Stimulated activated CD4-positive, alpha-beta T cell treated with anti-CD3 and anti-CD28 coated beads, Interleukin-4, amount 100 ng/mL, for 1 hour (primary cell): ENCODE measurements at regions not wholly inside any gene's neighbourhood (a gene's known extent, or its start where the extent isn't known, plus 50 kb on each side); places are given as distances from the start of the nearest gene placed in this dataset.
"Not testable (repeated sequence)": the region's sequence is repeated elsewhere in the genome, so short reads cannot be mapped to it uniquely, and the experiment has no call there.

Source experiments
- DNase-seq: peaks from one replicate; pipeline ENCODE4 v3.0.0-alpha.2; 2020

DNA sequence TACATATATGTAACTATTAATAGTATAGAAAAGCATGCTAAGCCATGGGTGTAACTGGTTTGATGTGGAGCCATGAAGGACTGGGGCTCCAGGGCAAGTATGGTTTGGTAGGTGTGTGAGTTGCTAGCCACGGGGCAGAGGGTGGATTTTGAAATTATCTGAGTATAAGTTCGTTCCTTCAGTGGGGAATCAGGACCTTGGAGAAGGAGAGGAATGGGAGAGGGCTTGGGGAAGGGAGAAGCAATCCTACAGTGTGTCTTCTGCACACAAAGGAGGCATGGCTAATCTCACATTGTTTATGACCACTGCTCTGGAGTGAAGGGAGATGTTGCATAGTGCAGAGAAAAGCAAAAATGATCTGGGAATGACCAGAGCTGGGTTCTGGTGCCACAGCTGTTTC, 127.8 kb upstream of the CADM1 start:
- DNase-seq, result no peak

DNA sequence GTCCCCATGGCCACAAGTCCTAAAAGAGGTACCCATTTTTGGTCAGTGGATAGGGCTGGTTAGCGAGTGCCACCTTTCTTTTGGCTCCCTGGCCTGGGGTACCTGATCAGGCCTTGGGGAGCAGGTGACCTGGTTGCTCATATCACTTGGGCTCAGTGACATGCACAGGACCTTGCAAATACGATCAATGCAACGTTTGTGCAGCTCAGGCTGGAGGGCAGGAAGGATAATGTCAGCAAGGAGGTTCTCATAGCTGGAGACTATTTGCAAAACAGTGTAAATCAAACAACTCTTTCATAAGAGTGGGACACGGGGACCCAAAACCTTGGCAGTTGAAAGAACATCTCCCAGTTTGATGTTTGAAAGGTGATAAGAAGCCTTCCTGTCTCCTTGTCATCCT, 127.4 kb upstream of the CADM1 start:
- no peak for DNase-seq

GRCh38 chr11:115630214-115630613, 126.0 kb upstream of the CADM1 start:
- DNase-seq, result no peak

- no peak for DNase-seq
Measured at GRCh38 chr11:115629456-115630015, 125.3 kb upstream of the CADM1 start.

DNA sequence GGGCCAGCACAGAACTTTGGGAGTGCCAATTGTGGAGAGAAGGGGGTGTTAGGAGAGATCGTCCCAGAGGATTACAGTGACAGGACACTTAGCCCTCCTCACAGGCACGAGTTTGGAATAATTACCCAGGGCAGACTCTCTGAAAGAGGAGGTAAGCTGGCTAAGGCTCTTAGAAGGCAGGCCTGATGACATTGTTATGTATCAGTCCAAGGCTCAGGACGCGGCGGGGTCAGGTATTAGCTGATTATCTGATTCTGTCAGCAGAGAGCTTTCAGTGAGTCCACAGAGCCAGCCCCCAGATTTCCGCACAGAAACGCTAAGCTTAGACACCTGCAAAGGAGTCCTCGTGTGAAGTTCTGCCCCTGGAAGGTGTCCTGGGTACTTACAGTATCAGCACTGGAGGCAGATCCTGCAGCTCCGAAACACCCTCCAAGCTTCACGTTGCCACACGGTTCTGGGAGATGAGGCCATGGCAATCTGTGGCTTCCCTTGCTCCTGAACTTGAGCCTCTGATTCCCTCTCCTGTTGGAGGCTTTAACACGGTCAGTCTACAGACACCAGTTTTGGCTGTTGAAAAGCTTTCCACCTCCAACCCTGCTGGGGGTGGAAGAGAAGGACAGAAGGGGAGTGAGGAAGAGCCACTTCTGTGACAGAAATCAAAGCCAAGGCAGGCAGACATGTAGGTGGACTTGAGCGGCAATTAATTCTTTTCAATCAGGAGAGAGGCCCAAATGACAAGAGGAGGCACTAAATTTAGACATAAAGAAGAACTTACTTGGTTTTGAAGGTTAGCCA, 123.6 kb upstream of the CADM1 start:
- no peak for DNase-seq

GRCh38 chr11:115627071-115627470, 122.9 kb upstream of the CADM1 start:
- no peak for DNase-seq

DNA sequence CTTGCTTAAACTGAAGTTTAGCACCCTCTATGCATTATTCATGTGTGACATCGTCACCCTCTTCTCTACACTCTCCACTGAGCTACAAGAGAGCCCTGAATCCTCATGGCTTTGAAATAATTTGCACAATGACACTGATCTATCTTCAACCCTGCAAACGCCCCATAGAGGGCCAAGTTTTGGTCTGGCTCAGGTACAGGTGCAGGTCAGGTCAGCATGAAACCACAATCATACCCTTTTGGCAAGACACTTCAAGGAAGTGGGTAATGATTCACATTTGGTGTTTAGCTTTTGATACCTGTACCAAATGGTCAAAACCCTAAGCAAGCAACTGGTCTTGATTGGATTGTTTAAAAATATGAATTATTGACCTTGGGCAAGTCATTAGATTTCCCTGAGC, 122.2 kb upstream of the CADM1 start:
- DNase-seq, result no peak

- DNase-seq, result no peak
Measured at GRCh38 chr11:115625502-115625901, 121.3 kb upstream of the CADM1 start.

- DNase-seq, result no peak
Measured at GRCh38 chr11:115624065-115624464, 119.8 kb upstream of the CADM1 start.

DNA sequence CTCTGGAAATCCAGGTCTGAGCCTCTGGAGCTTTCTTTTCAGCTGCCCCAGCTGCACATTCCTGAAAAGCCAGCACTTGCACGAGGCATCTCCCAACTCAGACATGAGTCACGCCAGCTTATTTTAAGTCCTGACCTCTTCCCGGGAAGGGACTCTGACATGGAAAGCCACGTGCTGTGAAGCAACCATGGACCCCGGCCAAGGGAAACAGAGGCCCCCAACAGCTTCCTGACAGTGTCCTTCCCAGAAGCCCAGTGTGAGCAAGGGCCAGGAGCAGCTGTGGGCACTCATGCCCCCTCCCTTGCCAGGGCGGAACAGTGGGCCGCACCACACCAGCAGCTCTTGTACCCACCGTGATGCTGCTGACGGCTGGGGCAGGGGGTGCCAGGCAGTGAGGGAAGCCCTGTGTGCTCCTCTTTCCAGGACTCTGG, 118.8 kb upstream of the CADM1 start:
- DNase-seq, result no peak

DNA sequence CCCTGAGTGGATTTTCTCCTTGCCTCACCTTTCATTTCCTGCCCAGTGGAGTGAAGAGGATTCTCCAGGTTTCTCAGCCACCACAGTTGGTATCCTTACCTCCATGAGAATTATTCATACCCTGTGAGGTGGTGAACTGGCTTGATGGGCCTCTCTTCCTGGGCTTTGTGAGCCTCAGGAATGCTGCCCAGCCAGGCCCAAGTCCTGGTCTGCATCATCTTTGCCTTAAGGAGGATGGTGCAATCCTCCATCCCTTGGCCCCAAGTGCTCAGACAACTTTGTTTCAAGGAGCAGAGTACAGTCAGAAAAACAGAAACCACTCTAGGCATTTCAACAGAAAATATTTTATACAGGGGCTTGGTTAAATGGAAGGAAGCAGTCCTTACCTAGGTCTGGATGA, 114.2 kb upstream of the CADM1 start:
- DNase-seq, result no peak

GRCh38 chr11:115617767-115618166, 113.6 kb upstream of the CADM1 start:
- no peak for DNase-seq

DNA sequence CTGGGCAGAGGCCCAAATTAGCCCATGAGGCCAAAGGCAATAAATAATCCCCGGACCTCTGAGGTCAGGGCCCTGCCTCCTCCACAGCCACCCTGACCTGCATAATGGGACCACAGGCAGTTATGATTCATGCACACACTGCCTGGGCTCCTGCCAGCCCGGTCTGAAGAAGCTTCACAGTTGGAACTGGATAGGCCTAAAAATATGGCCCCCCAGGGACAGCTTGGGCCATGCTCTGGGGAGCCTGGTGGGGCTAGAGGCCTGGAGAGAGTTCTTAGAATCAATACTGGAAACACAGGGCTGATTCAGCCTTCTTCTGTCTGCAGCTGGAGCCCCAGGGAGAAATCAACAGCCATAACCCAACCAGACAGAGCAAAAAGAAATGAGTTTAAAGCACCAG, 112.8 kb upstream of the CADM1 start:
- no peak for DNase-seq

GRCh38 chr11:115613986-115614632, 109.9 kb upstream of the CADM1 start:
- no peak for DNase-seq

DNA sequence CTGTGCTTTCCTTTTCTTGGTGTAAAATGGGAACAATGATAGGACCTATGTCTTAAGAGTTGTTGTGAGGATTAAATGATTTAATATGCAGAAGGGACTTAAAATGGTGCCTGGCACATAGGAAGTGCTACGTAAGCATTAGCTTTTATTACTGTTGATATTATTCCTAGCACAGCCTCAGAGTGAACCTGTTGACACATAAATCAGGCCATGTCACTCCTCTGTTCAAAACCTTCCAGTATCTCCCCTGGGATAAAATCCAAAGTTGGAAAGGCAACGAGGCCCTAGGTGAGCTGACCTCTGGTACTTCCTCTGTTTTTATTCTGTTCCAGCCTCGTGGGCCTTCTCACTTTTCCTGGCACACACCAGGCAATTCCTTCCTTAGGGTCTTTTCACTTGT, 108.8 kb upstream of the CADM1 start:
- DNase-seq, result no peak

- no peak for DNase-seq
Measured at GRCh38 chr11:115612046-115612730, 108.0 kb upstream of the CADM1 start.

DNA sequence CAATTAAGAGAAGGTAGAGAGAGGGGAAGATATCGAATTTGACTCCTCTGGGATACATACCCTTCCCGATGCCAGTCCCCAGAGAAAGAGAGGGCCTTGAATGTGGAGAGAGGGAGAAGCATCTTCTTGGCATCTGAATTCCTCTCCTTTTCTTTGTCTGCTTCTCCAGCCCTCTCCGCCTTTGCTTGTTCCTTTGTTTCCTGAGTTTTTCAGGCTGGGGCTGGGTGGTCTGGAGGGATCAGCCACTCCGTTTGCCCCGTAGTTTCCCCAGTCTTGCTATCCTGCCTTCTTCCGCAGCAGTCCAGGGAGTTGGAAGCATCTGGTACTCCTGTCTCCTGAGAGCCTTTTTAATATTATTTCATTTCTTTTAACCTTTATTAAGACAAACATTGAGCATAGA, 107.1 kb upstream of the CADM1 start:
- no peak for DNase-seq

DNA sequence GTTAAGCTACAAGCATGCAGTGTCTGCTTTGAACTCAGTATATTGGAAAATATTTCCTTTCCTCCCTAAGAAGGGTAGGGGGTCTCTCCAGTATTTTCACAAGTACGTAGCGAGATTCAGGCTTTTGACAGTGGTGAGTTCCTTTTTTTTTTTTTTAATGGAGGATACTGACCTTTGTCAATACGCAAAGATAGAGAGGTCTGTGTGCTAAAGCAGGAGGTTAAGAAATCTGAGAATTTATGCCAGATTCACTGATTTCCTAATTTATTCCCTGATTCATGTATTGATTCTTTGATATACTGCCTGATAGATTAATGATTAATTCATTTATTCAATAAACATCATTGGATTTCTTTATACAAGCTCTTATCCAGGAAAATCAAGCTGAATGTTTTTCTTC, 106.7 kb upstream of the CADM1 start:
- DNase-seq, result no peak

- DNase-seq, result not testable (repeated sequence)
Measured at GRCh38 chr11:115610234-115610633, 106.0 kb upstream of the CADM1 start.

DNA sequence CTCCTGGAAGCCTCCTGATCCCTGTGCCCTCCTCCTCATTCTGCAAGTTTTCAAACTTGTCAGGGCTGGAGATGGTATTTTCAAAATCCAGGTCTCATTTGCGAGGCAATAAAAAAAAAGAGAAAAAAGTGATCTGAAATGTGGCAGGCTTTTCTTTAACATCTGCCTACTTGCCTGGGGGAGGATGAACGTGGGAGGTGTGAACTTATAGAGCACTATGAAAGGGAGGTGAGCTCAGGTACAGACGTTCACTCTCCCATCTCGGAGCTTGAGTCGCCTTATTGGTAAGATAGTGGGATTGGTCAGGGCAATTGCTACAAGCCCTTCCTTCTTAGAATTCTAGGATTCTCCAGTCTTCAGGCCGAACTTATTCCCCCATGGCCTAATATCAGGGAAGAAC, 104.8 kb upstream of the CADM1 start:
- no peak for DNase-seq

GRCh38 chr11:115607621-115608221, 103.5 kb upstream of the CADM1 start:
- DNase-seq, result no peak

DNA sequence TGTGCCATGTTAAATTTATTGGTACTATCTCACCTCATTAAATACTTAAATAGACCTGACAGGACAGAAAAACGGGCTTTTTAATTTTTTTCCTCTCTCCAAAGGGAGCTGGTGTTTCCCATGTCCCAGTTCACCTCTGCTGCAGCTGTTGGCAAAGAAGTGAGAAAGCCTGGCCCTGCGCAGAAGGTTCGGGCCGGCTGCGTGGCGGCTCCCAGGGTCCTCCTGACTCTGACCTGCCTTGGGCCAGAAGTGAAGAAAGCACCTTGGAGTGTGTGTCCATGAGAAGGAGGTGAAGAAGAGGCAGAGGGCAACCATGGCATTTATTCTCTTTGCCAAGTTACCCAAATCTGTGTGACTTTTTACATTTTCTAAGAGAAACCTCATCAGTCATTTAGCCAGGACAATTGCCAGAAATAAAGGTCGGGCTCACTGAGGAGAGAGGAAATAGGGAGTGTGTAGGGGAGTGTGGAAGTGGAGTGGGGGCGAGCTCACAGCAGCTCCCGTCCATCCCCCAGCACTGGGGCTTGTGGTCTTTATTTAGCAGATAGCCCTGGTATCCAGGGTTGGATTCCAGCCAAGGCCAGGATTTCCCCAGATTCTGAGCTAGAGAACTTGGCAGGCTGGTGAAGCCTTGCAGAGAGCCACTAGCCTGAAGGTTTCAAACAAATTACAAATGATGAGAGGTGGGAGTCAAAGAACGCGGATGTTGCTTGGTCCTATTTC, 102.4 kb upstream of the CADM1 start:
- no peak for DNase-seq
